HepG2 (cell line): ENCODE measurements at regions not wholly inside any gene's neighbourhood (a gene's known extent, or its start where the extent isn't known, plus 50 kb on each side); places are given as distances from the start of the nearest gene placed in this dataset.

ENCODE experiments used
- ATAC-seq: fragments of 200-7000 bp; cut with Tn5 transposase; 3 replicates; pipeline ENCODE4 v1.9.1; 2020; ENCODE audit warnings: mild to moderate bottlenecking, moderate library complexity
- BruUV-seq: library from RNA; stranded (reverse); fragments of 400-500 nt; replicated peaks from 2 replicates; lab custom pipeline; 2021; lab: Mats Ljungman, UMichigan
- CTCF ChIA-PET: fragments of 300-600 bp; formaldehyde crosslinking; extraction: SDS; loops from one replicate; lab custom pipeline; 2021; ENCODE audit warnings: low total read pairs, inconsistent platforms, low intra/inter-chr PET ratio; lab: Yijun Ruan, JAX
- POLR2A ChIA-PET: fragments of 350-600 bp; sonication (Branson Sonifier 250); formaldehyde crosslinking; loops from one replicate; lab custom pipeline; 2020; ENCODE audit warnings: antibody characterized with exemption, inconsistent platforms; lab: Yijun Ruan, JAX
- DNase-seq: peaks from one replicate; pipeline ENCODE4 v3.0.0-alpha.2; 2015; ENCODE audit warnings: low spot score
- FAIRE-seq: peaks from 3 replicates; lab custom pipeline; 2011; peaks lifted over from hg19 to GRCh38; lab: Jason Lieb, UNC
- H2AFZ ChIP-seq: one replicate; pipeline ENCODE4 v1.6.1; 2011; ENCODE audit warnings: low read length, inconsistent platforms
- H3K27ac ChIP-seq: fragments of 300-600 bp; 3 replicates; pipeline ENCODE4 v1.8.0; 2011; ENCODE audit warnings: mixed run types, mild to moderate bottlenecking, mixed read lengths, low read length, inconsistent platforms; ENCODE audit not compliant: insufficient read depth; ENCODE audit errors: extremely low read length
- H3K27me3 ChIP-seq, 2 experiments: fragments of 200-600 bp in 1 of 2; 2 replicates in 1 of 2; 3 replicates in 1 of 2; pipeline versions ENCODE4 v1.6.0 to v1.8.0; 2011; ENCODE audit warnings: low read length in 2 of 2, mild to moderate bottlenecking in 2 of 2, moderate library complexity in 2 of 2, inconsistent platforms in 1 of 2; ENCODE audit not compliant: insufficient read depth in 2 of 2, control insufficient read depth in 1 of 2
- H3K36me3 ChIP-seq, 2 experiments: fragments of 200-600 bp in 1 of 2; replicated peaks in 1 of 2; 2 replicates in 1 of 2; 3 replicates in 1 of 2; pipeline versions ENCODE4 v1.5.1 to v1.8.0; 2011; ENCODE audit warnings: low read length in 2 of 2, inconsistent platforms in 1 of 2; ENCODE audit not compliant: insufficient read depth in 2 of 2, control insufficient read depth in 1 of 2
- H3K4me1 ChIP-seq: 2 replicates; pipeline ENCODE4 v1.5.1; 2012; ENCODE audit warnings: low read length, inconsistent platforms; ENCODE audit not compliant: insufficient read depth
- H3K4me2 ChIP-seq: 2 replicates; pipeline ENCODE4 v1.6.0; 2011; ENCODE audit warnings: low read depth, low read length, inconsistent platforms
- H3K4me3 ChIP-seq, 3 experiments: fragments of 200-600 bp in 1 of 3; sonication (generic), shearing (Covaris generic) in 1 of 3; replicated peaks in 1 of 3; 2 replicates each; pipeline ENCODE4 v1.5.1; 2011 to 2016; ENCODE audit warnings: low read length in 3 of 3, inconsistent platforms in 2 of 3, low read depth in 2 of 3, mild to moderate bottlenecking in 2 of 3, control low read depth in 1 of 3, mixed read lengths in 1 of 3; ENCODE audit not compliant: insufficient read depth in 1 of 3
- H3K79me2 ChIP-seq: one replicate; pipeline ENCODE4 v1.6.1; 2011; ENCODE audit warnings: low read length, inconsistent platforms; ENCODE audit not compliant: insufficient read depth
- H3K9ac ChIP-seq: 2 replicates; pipeline ENCODE4 v1.6.0; 2011; ENCODE audit warnings: mild to moderate bottlenecking, low read depth, low read length, inconsistent platforms; ENCODE audit not compliant: insufficient read depth
- H3K9me3 ChIP-seq: 2 replicates; pipeline ENCODE4 v1.5.1; 2012; ENCODE audit warnings: mild to moderate bottlenecking, low read length
- H4K20me1 ChIP-seq: 2 replicates; pipeline ENCODE4 v1.6.0; 2011; ENCODE audit warnings: inconsistent platforms, mild to moderate bottlenecking, low read length, moderate library complexity; ENCODE audit not compliant: insufficient read depth
- ARHGAP35 ChIP-seq: sonication (generic); formaldehyde crosslinking; IDR thresholded peaks from 2 replicates; pipeline ENCODE4 v1.9.0; 2022; ENCODE audit warnings: mild to moderate bottlenecking, inconsistent platforms, moderate library complexity, missing genetic modification reagents, borderline replicate concordance
- BHLHE40 ChIP-seq: IDR thresholded peaks from 2 replicates; pipeline ENCODE4 v1.6.1; 2011; ENCODE audit warnings: low read length, improper control_type of control experiment
- FOSL2 ChIP-seq: sonication (generic); formaldehyde crosslinking; IDR thresholded peaks from 2 replicates; pipeline ENCODE4 v1.4.0; 2020; ENCODE audit warnings: missing genetic modification reagents
- IRX3 ChIP-seq: sonication (generic); formaldehyde crosslinking; IDR thresholded peaks from 2 replicates; pipeline ENCODE4 v1.8.1; 2023; ENCODE audit warnings: mild to moderate bottlenecking, low read depth, missing genetic modification reagents, borderline replicate concordance
- MIER2 ChIP-seq: IDR thresholded peaks from 2 replicates; pipeline ENCODE4 v1.6.1; 2016; ENCODE audit warnings: missing biosample characterization, missing genetic modification reagents
- NR2F2 ChIP-seq: IDR thresholded peaks from 2 replicates; pipeline ENCODE4 v1.6.1; 2012; ENCODE audit warnings: low read depth, inconsistent platforms, borderline replicate concordance
- NRL ChIP-seq: sonication (generic); formaldehyde crosslinking; IDR thresholded peaks from 2 replicates; pipeline ENCODE4 v1.5.0; 2020; ENCODE audit warnings: missing genetic modification reagents, mild to moderate bottlenecking, moderate library complexity, borderline replicate concordance
- PCBP1 ChIP-seq: fragments of 200-400 bp; formaldehyde crosslinking; IDR thresholded peaks from 2 replicates; pipeline ENCODE4 v1.6.1; 2017; ENCODE audit warnings: mild to moderate bottlenecking, low read depth, low read length, borderline replicate concordance
- PITX1 ChIP-seq: sonication (generic); formaldehyde crosslinking; IDR thresholded peaks from 2 replicates; pipeline ENCODE4 v1.5.1; 2020; ENCODE audit warnings: mild to moderate bottlenecking, missing genetic modification reagents
- ZFAT ChIP-seq: sonication (generic); formaldehyde crosslinking; conservative IDR thresholded peaks from 2 replicates; pipeline ENCODE4 v1.8.1; 2023; ENCODE audit warnings: missing genetic modification reagents, inconsistent platforms
- ZNF431 ChIP-seq: sonication (generic); formaldehyde crosslinking; IDR thresholded peaks from 2 replicates; pipeline ENCODE4 v1.9.0; 2022; ENCODE audit warnings: missing genetic modification reagents, low read depth, mild to moderate bottlenecking, borderline replicate concordance
- ZNF768 ChIP-seq: sonication (generic); formaldehyde crosslinking; IDR thresholded peaks from 2 replicates; pipeline ENCODE4 v1.4.0; 2020; ENCODE audit warnings: missing genetic modification reagents
- ZSCAN21 ChIP-seq: sonication (generic); formaldehyde crosslinking; IDR thresholded peaks from 2 replicates; pipeline ENCODE4 v1.8.0; 2022; ENCODE audit warnings: mild to moderate bottlenecking, missing genetic modification reagents, moderate library complexity, borderline replicate concordance
- ZSCAN22 ChIP-seq: sonication (generic); formaldehyde crosslinking; IDR thresholded peaks from 2 replicates; pipeline ENCODE4 v1.4.0; 2020; ENCODE audit warnings: mild to moderate bottlenecking, missing genetic modification reagents
- ZSCAN25 ChIP-seq: sonication (generic); formaldehyde crosslinking; IDR thresholded peaks from 2 replicates; pipeline ENCODE4 v1.8.0; 2022; ENCODE audit warnings: mild to moderate bottlenecking, missing genetic modification reagents
- WGBS: methylation state at CpG from one replicate; pipeline ENCODE4 v1.1.6; 2017; ENCODE audit warnings: low lambda C conversion rate; 5-methylcytosine and 5-hydroxymethylcytosine counted together
- in situ Hi-C: cut with HindIII; loops from 2 replicates; pipeline ENCODE4 v1.10.0; 2017; ENCODE audit warnings: low pct_unique_long_range_greater_than_20kb; ENCODE audit not compliant: extremely low pct_ligation_motif_present
- intact Hi-C: fragments of 100-400 bp; cut with micrococcal nuclease; formaldehyde crosslinking; loops from one replicate; pipeline ENCODE4 v1.10.0; 2022; ENCODE audit not compliant: unreplicated experiment
- TF ChIP-seq, protein P1 (sequence below): sonication (generic); formaldehyde crosslinking; IDR thresholded peaks from 2 replicates; pipeline ENCODE4 v1.4.0; 2020; ENCODE audit warnings: missing genetic modification reagents, low read depth, mild to moderate bottlenecking, borderline replicate concordance

DNA sequence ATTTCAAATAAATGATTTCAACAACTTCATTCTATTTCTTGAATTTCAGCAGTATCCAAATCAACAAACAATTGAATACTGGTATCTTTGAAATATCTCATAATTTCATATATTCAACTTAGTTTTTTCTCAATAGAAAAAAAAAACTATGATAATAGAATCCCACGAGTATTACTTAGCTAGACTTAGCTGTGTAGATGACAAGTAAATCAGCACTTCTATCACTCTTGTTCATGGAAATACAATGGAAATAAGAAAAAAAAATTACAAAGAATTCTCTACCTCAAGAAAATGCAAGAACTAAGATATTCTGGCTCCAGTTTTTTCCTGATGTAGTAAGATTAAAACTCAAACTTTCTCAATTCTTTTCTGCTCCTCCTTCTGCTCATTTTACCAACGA lies 256.2 kb upstream of the KYNU start:
- no TSS peak for BruUV-seq
- H3K79me2 ChIP-seq, result no peaks in the 10 kb centered on the region
- no peak overlapping the region for H3K4me3 ChIP-seq
- FAIRE-seq (no peak), ATAC-seq (no peak)
- no peak overlapping the region for H3K4me2 ChIP-seq
- CTCF ChIA-PET, result no interaction called here
- in situ Hi-C loops, result no loop called here
- WGBS, result 1% methylated on average over 2 of the region's 2 CpGs
- no peak for TF ChIP-seq PITX1 (CRISPR knock-in tag)
- TF ChIP-seq PCBP1, result no peak
- no peak for TF ChIP-seq NRL (CRISPR knock-in tag)
- no peak for TF ChIP-seq MIER2
- TF ChIP-seq ZFAT (CRISPR knock-in tag), result no peak
- no peak for TF ChIP-seq ZSCAN21 (CRISPR knock-in tag)
- TF ChIP-seq, protein P1, sequence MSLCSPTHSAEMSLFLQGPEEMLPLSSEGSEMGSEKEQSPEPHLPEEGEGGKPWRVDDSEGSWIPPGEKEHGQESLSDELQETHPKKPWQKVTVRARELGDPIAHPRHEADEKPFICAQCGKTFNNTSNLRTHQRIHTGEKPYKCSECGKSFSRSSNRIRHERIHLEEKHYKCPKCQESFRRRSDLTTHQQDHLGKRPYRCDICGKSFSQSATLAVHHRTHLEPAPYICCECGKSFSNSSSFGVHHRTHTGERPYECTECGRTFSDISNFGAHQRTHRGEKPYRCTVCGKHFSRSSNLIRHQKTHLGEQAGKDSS (CRISPR knock-in tag), result no peak
- TF ChIP-seq FOSL2 (CRISPR knock-in tag), result no peak
- TF ChIP-seq IRX3 (CRISPR knock-in tag), result no peak
- no peak for TF ChIP-seq NR2F2
- no peak for TF ChIP-seq ARHGAP35 (CRISPR knock-in tag)
- no peak for TF ChIP-seq ZNF768
- no peak for TF ChIP-seq ZSCAN25 (CRISPR knock-in tag)
- no peak for TF ChIP-seq BHLHE40
- no peak for TF ChIP-seq ZNF431
- no peak for TF ChIP-seq ZSCAN22 (CRISPR knock-in tag)
- TF ChIP-seq, all 625 proteins: peak for 0
- Histone ChIP-seq H2AFZ (no peak overlapping the region), H3K9me3 (no peaks in the 10 kb centered on the region), H3K36me3 (no peaks in the 10 kb centered on the region), H3K27me3 (0 out of 5 replicates have a peak, but pooled peaks cover 0 to 9% of the 10 kb centered on the region in 2 experiments), H3K4me1 (no peaks in the 10 kb centered on the region), H4K20me1 (no peaks in the 10 kb centered on the region), H3K9ac (no peak overlapping the region), H3K27ac (no peak overlapping the region)
- intact Hi-C loops, result no loop called here
- no peak for DNase-seq
- POLR2A ChIA-PET, result no interaction called here
